NCI-H2196 (cell line): ENCODE measurements at regions not wholly inside any gene's neighbourhood (a gene's known extent, or its start where the extent isn't known, plus 50 kb on each side); places are given as distances from the start of the nearest gene placed in this dataset.

ENCODE experiments used
- DNase-seq: peaks from one replicate; lab custom pipeline; 2025; ENCODE audit not compliant: unreplicated experiment; lab: John Stamatoyannopoulos, UW

DNA sequence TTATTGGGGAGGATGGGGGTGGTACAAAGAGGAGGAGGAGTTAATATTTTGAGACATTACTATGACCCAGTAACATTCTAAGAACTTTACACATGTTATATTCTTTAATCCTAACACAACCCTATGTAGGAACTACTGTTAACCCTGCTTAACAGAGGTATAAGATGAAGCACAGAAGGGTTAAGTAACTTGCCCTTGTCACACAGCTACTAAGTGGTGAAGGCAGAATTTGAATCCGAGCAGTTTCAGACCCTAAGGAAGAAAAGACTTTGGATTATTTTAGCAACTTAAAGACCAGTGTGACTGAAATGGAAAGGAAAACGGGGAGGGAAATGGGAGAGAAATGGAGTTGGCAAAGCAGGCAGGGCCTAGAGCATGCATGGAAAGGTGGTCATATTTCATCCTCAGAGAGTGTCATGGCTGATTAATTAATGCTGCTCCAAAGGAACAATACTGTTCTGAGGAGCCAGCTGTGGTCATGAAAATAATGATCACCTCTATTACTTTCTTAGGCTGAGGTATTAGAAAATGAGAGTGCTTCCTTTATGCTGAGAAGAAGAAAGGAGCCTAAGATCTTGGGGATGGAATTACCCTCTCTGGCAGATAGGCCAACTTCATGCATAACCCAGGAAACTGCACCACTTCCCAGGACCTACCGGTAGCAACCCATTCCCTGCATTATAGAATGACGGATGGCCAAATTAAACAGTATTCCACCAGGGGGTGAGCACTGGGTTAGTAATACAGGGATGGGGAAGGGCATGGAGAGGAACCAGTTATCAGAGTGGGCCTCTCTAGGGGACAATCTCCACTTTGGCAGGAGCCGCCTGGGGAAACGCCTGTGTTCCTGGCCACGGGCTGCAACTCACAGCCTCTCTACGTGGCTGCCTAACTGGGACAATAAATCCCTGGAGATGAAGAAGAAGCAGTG lies 50.1 kb upstream of the TNFAIP3 start:
- DNase-seq = no peak
